HCT116 (cell line): ENCODE measurements at regions not wholly inside any gene's neighbourhood (a gene's known extent, or its start where the extent isn't known, plus 50 kb on each side); places are given as distances from the start of the nearest gene placed in this dataset.

Source experiments
- ATF3 ChIP-seq: IDR thresholded peaks from 2 replicates; pipeline ENCODE4 v1.6.1; 2012
- CTCF ChIP-seq, 3 experiments: fragments of 200-600 bp in 1 of 3; sonication (generic) in 1 of 3; IDR thresholded peaks in 2 of 3; conservative IDR thresholded peaks in 1 of 3; 2 replicates each; pipeline ENCODE4 v1.5.1; 2012 to 2017; ENCODE audit warnings: low read depth in 2 of 3, low read length in 2 of 3, antibody characterized with exemption in 1 of 3, borderline replicate concordance in 1 of 3, control low read depth in 1 of 3, mild to moderate bottlenecking in 1 of 3, mixed read lengths in 1 of 3, mixed run types in 1 of 3, moderate library complexity in 1 of 3; ENCODE audit not compliant: insufficient read depth in 1 of 3
- MAX ChIP-seq: IDR thresholded peaks from 2 replicates; pipeline ENCODE4 v1.6.1; 2012
- ZNF274 ChIP-seq: fragments of 200-500 bp; sonication (Bioruptor generic); IDR thresholded peaks from 2 replicates; pipeline ENCODE4 v1.6.1; 2014; ENCODE audit warnings: mild to moderate bottlenecking, low read depth, low read length, inconsistent platforms

- TF ChIP-seq CTCF (IDR thresholded peaks at IDR 0.05 in 2 of 3, conservative IDR thresholded peaks at IDR 0.05 in 1 of 3; ENCODE audit: borderline replicate concordance in 1 of 3, insufficient read depth in 1 of 3, low read depth in 2 of 3, low read length in 2 of 3) (no peak), ATF3 (no peak), MAX (no peak), ZNF274 (no peak)
Measured at GRCh38 chr2:12979066-12979465, 262.3 kb downstream of the TRIB2 start.
